ENCODE measurements at regions not wholly inside any gene's neighbourhood (a gene's known extent, or its start where the extent isn't known, plus 50 kb on each side); places are given as distances from the start of the nearest gene placed in this dataset.
A peak's percentile ranks its signal among the peaks of the same experiment; 100 is the strongest.

GRCh38 chr15:70274908-70275307 lies 177.2 kb upstream of the TLE3 start:
- H3K4me3 ChIP-seq (ENCODE audit: low read length in 3 of 3) = no peak overlapping the region
- H3K9me3 ChIP-seq (ENCODE audit: control insufficient read depth in 2 of 3, insufficient read depth in 1 of 3, low read length in 3 of 3) = no peaks in the 10 kb centered on the region
- no peak for FAIRE-seq
- TF ChIP-seq CTCF (IDR thresholded peaks at IDR 0.05; ENCODE audit: borderline replicate concordance, extremely low read depth, insufficient read depth) = no peak
- no peak overlapping the region for H3K27ac ChIP-seq (ENCODE audit: low read depth in 2 of 2, low read length in 2 of 2)
- intact Hi-C loops (cut with DNase I) = no loop called here
- peak in 1 of 5 donors; percentile 7 for DNase-seq
- no peaks in the 10 kb centered on the region for H3K36me3 ChIP-seq (ENCODE audit: control insufficient read depth in 2 of 3, insufficient read depth in 3 of 3, low read length in 3 of 3)
- H3K4me1 ChIP-seq (ENCODE audit: control insufficient read depth in 2 of 3, insufficient read depth in 2 of 3, low read depth in 1 of 3, low read length in 3 of 3) = peaks cover 0 to 14% (median 14%) of the 10 kb centered on the region in 3 donors
- H3K9ac ChIP-seq (ENCODE audit: low read length in 3 of 3) = no peak overlapping the region
- H3K27me3 ChIP-seq (ENCODE audit: control insufficient read depth, insufficient read depth, low read length) = no peaks in the 10 kb centered on the region

- Histone ChIP-seq H3K27ac (ENCODE audit: low read depth in 2 of 2, low read length in 2 of 2) (no peak overlapping the region), H3K27me3 (ENCODE audit: control insufficient read depth, insufficient read depth, low read length) (no peaks in the 10 kb centered on the region), H3K9ac (ENCODE audit: low read length in 3 of 3) (no peak overlapping the region), H3K9me3 (ENCODE audit: control insufficient read depth in 2 of 3, insufficient read depth in 1 of 3, low read length in 3 of 3) (no peaks in the 10 kb centered on the region), H3K4me1 (ENCODE audit: control insufficient read depth in 2 of 3, insufficient read depth in 2 of 3, low read depth in 1 of 3, low read length in 3 of 3) (peaks cover 2 to 19% (median 19%) of the 10 kb centered on the region in 3 donors), H3K4me3 (ENCODE audit: low read length in 3 of 3) (no peak overlapping the region), H3K36me3 (ENCODE audit: control insufficient read depth in 2 of 3, insufficient read depth in 3 of 3, low read length in 3 of 3) (no peaks in the 10 kb centered on the region)
- FAIRE-seq (no peak), DNase-seq (peak in 1 of 5 donors; percentile 16)
- intact Hi-C loops (cut with DNase I) = no loop called here
- TF ChIP-seq CTCF (IDR thresholded peaks at IDR 0.05; ENCODE audit: borderline replicate concordance, extremely low read depth, insufficient read depth) = no peak
Observed at GRCh38 chr15:70274255-70274880, 176.7 kb upstream of the TLE3 start.

GRCh38 chr15:70273808-70274207 lies 176.1 kb upstream of the TLE3 start:
- Histone ChIP-seq H3K4me3 (ENCODE audit: low read length in 3 of 3) (no peak overlapping the region), H3K9ac (ENCODE audit: low read length in 3 of 3) (no peak overlapping the region), H3K9me3 (ENCODE audit: control insufficient read depth in 2 of 3, insufficient read depth in 1 of 3, low read length in 3 of 3) (no peaks in the 10 kb centered on the region), H3K27ac (ENCODE audit: low read depth in 2 of 2, low read length in 2 of 2) (no peak overlapping the region), H3K27me3 (ENCODE audit: control insufficient read depth, insufficient read depth, low read length) (no peaks in the 10 kb centered on the region), H3K36me3 (ENCODE audit: control insufficient read depth in 2 of 3, insufficient read depth in 3 of 3, low read length in 3 of 3) (no peaks in the 10 kb centered on the region), H3K4me1 (ENCODE audit: control insufficient read depth in 2 of 3, insufficient read depth in 2 of 3, low read depth in 1 of 3, low read length in 3 of 3) (peaks cover 5 to 25% (median 24%) of the 10 kb centered on the region in 3 donors)
- no peak for FAIRE-seq
- intact Hi-C loops (cut with DNase I) = no loop called here
- TF ChIP-seq CTCF (IDR thresholded peaks at IDR 0.05; ENCODE audit: borderline replicate concordance, extremely low read depth, insufficient read depth) = no peak
- no peak for DNase-seq
